Inferior parietal cortex (tissue), 1 donor: ENCODE measurements at regions not wholly inside any gene's neighbourhood (a gene's known extent, or its start where the extent isn't known, plus 50 kb on each side); places are given as distances from the start of the nearest gene placed in this dataset.
"Not testable (repeated sequence)": the region's sequence is repeated elsewhere in the genome, so short reads cannot be mapped to it uniquely, and the experiment has no call there.

Experiments
- DNase-seq: peaks from one replicate; pipeline ENCODE4 v3.0.0-alpha.2; 2016; ENCODE audit errors: extremely low spot score

- no peak for DNase-seq
These were observed 581.4 kb upstream of the TBL1XR1 start for GRCh38 chr3:177778633-177779032.

GRCh38 chr3:177781686-177782161 is 584.4 kb upstream of the TBL1XR1 start:
- DNase-seq = no peak

GRCh38 chr3:177783338-177783737 is 586.1 kb upstream of the TBL1XR1 start:
- no peak for DNase-seq

- DNase-seq = no peak
These were observed 586.5 kb upstream of the TBL1XR1 start for GRCh38 chr3:177783767-177784166.

- no peak for DNase-seq
These were observed 590.2 kb upstream of the TBL1XR1 start for GRCh38 chr3:177787279-177788041.

- no peak for DNase-seq
These were observed 592.2 kb upstream of the TBL1XR1 start for GRCh38 chr3:177789500-177789899.

- DNase-seq = no peak
These were observed 595.2 kb upstream of the TBL1XR1 start for GRCh38 chr3:177792311-177793030.

GRCh38 chr3:177793451-177793850 is 596.2 kb upstream of the TBL1XR1 start:
- DNase-seq = no peak

GRCh38 chr3:177795216-177795615 is 597.9 kb upstream of the TBL1XR1 start:
- DNase-seq = no peak

GRCh38 chr3:177795859-177796258 is 598.6 kb upstream of the TBL1XR1 start:
- no peak for DNase-seq

- DNase-seq = not testable (repeated sequence)
These were observed 602.9 kb upstream of the TBL1XR1 start for GRCh38 chr3:177800147-177800546.

- DNase-seq = no peak
These were observed 603.3 kb upstream of the TBL1XR1 start for GRCh38 chr3:177800561-177800960.

- peak; percentile 38 for DNase-seq
These were observed 605.0 kb upstream of the TBL1XR1 start for GRCh38 chr3:177802151-177802900.

GRCh38 chr3:177803500-177803899 is 606.2 kb upstream of the TBL1XR1 start:
- no peak for DNase-seq

GRCh38 chr3:177804032-177804431 is 606.8 kb upstream of the TBL1XR1 start:
- DNase-seq = no peak

- no peak for DNase-seq
These were observed 607.4 kb upstream of the TBL1XR1 start for GRCh38 chr3:177804646-177805045.

GRCh38 chr3:177807150-177807875 is 610.0 kb upstream of the TBL1XR1 start:
- DNase-seq = peak; percentile 46

- not testable (repeated sequence) for DNase-seq
These were observed 611.7 kb upstream of the TBL1XR1 start for GRCh38 chr3:177808928-177809478.

GRCh38 chr3:177810162-177810623 is 612.9 kb upstream of the TBL1XR1 start:
- no peak for DNase-seq

GRCh38 chr3:177811112-177811511 is 613.8 kb upstream of the TBL1XR1 start:
- no peak for DNase-seq

GRCh38 chr3:177811835-177812234 is 614.6 kb upstream of the TBL1XR1 start:
- DNase-seq = no peak
